ENCODE measurements at regions not wholly inside any gene's neighbourhood (a gene's known extent, or its start where the extent isn't known, plus 50 kb on each side); places are given as distances from the start of the nearest gene placed in this dataset.

DNA sequence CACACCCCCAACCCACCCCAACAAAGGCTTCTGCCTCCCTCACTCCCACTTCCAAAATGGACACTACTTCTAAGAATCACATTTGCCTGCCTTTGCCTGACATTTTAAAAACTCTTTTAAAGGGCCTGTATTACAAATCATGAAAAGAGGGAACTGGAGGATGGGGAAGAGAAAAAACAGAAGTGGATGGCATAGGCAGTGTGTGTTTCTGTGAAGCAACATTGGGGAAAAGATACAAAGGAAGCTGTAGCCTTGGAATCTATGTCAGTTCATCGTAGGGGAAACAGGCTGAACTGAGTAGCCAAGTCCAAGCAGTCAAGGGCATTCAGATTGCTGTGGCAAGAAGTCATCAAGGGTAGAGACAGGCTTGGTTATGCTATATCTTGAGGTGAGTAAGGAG, 273.9 kb downstream of the BTG1 start:
- WGBS: 64% methylated on average over 1 of the region's 1 CpG
- Histone ChIP-seq H3K4me3 (ENCODE audit: low read depth in 1 of 3, low read length in 3 of 3) (no peak overlapping the region), H3K4me1 (ENCODE audit: control insufficient read depth in 4 of 4, insufficient read depth in 4 of 4, low read length in 3 of 4) (no peaks in the 10 kb centered on the region), H3K9ac (ENCODE audit: low read depth in 1 of 2, low read length in 2 of 2) (no peak overlapping the region), H3K36me3 (ENCODE audit: control insufficient read depth in 4 of 4, insufficient read depth in 3 of 4, low read depth in 1 of 4, low read length in 3 of 4) (no peaks in the 10 kb centered on the region), H3K27ac (ENCODE audit: low read depth in 1 of 2, low read length in 2 of 2) (no peak overlapping the region), H3K9me3 (ENCODE audit: control insufficient read depth in 4 of 4, low read length in 3 of 4) (no peaks in the 10 kb centered on the region), H3K27me3 (ENCODE audit: control insufficient read depth in 4 of 4, insufficient read depth in 4 of 4, low read length in 3 of 4) (no peaks in the 10 kb centered on the region)
- TF ChIP-seq, protein P1, sequence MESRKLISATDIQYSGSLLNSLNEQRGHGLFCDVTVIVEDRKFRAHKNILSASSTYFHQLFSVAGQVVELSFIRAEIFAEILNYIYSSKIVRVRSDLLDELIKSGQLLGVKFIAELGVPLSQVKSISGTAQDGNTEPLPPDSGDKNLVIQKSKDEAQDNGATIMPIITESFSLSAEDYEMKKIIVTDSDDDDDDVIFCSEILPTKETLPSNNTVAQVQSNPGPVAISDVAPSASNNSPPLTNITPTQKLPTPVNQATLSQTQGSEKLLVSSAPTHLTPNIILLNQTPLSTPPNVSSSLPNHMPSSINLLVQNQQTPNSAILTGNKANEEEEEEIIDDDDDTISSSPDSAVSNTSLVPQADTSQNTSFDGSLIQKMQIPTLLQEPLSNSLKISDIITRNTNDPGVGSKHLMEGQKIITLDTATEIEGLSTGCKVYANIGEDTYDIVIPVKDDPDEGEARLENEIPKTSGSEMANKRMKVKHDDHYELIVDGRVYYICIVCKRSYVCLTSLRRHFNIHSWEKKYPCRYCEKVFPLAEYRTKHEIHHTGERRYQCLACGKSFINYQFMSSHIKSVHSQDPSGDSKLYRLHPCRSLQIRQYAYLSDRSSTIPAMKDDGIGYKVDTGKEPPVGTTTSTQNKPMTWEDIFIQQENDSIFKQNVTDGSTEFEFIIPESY (IDR thresholded peaks at IDR 0.05): no peak
- DNase-seq (ENCODE audit: low spot score): no peak

DNA sequence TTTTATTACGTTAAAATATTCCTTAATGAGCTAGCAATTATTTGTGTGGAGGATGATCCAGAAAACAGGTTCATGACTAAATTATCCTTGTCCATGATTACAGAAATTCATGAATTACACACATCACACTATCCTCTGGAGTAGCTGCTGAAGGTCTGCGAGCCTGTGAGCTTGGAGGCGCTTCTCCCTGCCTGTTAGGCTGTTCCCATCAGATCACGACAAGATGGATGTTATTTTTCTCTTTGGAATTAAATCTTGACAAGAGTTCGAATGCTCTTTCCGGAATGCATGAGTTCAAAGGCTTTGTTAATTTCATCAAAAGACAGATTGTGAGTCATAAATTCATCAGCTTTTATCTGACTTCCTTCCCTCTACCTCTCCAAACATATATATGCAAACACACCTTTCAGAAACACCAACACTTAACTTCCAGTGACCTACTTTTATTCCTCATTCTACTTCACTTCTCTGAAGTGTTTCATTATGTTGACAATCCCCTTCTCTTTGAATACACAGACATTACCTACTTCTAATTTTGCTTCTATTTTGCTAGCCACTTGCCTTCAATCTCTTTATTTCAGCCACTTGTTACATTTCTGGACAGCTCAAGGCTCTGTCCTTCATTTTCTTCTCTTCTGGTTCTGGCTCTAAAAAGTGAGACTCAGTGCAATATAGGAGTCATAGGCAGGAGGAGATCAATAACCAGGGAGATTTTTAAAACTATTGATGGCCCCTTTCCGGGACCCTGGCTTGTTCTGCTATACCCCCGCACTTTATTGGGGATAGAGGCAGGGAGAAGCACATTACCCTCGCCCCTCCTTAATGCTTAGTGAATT, 274.6 kb downstream of the BTG1 start:
- H3K27ac ChIP-seq (ENCODE audit: low read depth in 1 of 2, low read length in 2 of 2): no peak overlapping the region
- no peaks in the 10 kb centered on the region for H3K9me3 ChIP-seq (ENCODE audit: control insufficient read depth in 4 of 4, low read length in 3 of 4)
- no peaks in the 10 kb centered on the region for H3K4me1 ChIP-seq (ENCODE audit: control insufficient read depth in 4 of 4, insufficient read depth in 4 of 4, low read length in 3 of 4)
- no peak for DNase-seq (ENCODE audit: low spot score)
- TF ChIP-seq HNF4A (conservative IDR thresholded peaks at IDR 0.05) (no peak), RAD21 (IDR thresholded peaks at IDR 0.05) (no peak), FOXA2 (IDR thresholded peaks at IDR 0.05) (no peak), FOXA1 (IDR thresholded peaks at IDR 0.05) (no peak)
- TF ChIP-seq, protein P2, sequence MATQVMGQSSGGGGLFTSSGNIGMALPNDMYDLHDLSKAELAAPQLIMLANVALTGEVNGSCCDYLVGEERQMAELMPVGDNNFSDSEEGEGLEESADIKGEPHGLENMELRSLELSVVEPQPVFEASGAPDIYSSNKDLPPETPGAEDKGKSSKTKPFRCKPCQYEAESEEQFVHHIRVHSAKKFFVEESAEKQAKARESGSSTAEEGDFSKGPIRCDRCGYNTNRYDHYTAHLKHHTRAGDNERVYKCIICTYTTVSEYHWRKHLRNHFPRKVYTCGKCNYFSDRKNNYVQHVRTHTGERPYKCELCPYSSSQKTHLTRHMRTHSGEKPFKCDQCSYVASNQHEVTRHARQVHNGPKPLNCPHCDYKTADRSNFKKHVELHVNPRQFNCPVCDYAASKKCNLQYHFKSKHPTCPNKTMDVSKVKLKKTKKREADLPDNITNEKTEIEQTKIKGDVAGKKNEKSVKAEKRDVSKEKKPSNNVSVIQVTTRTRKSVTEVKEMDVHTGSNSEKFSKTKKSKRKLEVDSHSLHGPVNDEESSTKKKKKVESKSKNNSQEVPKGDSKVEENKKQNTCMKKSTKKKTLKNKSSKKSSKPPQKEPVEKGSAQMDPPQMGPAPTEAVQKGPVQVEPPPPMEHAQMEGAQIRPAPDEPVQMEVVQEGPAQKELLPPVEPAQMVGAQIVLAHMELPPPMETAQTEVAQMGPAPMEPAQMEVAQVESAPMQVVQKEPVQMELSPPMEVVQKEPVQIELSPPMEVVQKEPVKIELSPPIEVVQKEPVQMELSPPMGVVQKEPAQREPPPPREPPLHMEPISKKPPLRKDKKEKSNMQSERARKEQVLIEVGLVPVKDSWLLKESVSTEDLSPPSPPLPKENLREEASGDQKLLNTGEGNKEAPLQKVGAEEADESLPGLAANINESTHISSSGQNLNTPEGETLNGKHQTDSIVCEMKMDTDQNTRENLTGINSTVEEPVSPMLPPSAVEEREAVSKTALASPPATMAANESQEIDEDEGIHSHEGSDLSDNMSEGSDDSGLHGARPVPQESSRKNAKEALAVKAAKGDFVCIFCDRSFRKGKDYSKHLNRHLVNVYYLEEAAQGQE (IDR thresholded peaks at IDR 0.05): no peak
- TF ChIP-seq, protein P3, sequence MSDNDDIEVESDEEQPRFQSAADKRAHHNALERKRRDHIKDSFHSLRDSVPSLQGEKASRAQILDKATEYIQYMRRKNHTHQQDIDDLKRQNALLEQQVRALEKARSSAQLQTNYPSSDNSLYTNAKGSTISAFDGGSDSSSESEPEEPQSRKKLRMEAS (IDR thresholded peaks at IDR 0.05): no peak
- H3K36me3 ChIP-seq (ENCODE audit: control insufficient read depth in 4 of 4, insufficient read depth in 3 of 4, low read depth in 1 of 4, low read length in 3 of 4): no peaks in the 10 kb centered on the region
- no peak overlapping the region for H3K4me3 ChIP-seq (ENCODE audit: low read depth in 1 of 3, low read length in 3 of 3)
- no peak overlapping the region for H3K9ac ChIP-seq (ENCODE audit: low read depth in 1 of 2, low read length in 2 of 2)
- H3K27me3 ChIP-seq (ENCODE audit: control insufficient read depth in 4 of 4, insufficient read depth in 4 of 4, low read length in 3 of 4): no peaks in the 10 kb centered on the region
- WGBS: 85% methylated on average over 9 of the region's 9 CpGs

DNA sequence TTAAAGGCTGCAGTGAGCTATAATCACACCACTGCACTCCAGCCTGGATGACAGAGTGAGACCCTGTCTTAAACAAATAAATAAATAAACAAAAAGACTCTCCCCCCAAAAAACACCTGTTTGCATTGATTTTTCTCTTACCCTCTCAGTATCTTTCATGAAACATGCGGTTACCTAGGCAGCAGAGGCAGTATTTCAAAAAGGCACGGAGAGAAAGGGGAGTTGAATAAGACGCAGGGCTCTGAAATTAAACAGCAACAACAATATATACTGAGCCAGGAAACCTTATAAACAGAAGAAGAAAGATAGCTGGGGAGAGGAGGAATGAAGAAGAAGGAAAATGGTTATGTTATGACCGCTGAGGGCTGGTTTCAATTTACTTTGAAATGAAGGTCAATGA, 277.6 kb downstream of the BTG1 start:
- DNase-seq (ENCODE audit: low spot score): no peak
- 92% methylated on average over 4 of the region's 4 CpGs for WGBS
- no peaks in the 10 kb centered on the region for H3K9me3 ChIP-seq (ENCODE audit: control insufficient read depth in 4 of 4, low read length in 3 of 4)
- H3K36me3 ChIP-seq (ENCODE audit: control insufficient read depth in 4 of 4, insufficient read depth in 3 of 4, low read depth in 1 of 4, low read length in 3 of 4): no peaks in the 10 kb centered on the region
- no peaks in the 10 kb centered on the region for H3K27me3 ChIP-seq (ENCODE audit: control insufficient read depth in 4 of 4, insufficient read depth in 4 of 4, low read length in 3 of 4)
- no peaks in the 10 kb centered on the region for H3K4me1 ChIP-seq (ENCODE audit: control insufficient read depth in 4 of 4, insufficient read depth in 4 of 4, low read length in 3 of 4)
- H3K4me3 ChIP-seq (ENCODE audit: low read depth in 1 of 3, low read length in 3 of 3): no peak overlapping the region
- no peak overlapping the region for H3K27ac ChIP-seq (ENCODE audit: low read depth in 1 of 2, low read length in 2 of 2)
- no peak overlapping the region for H3K9ac ChIP-seq (ENCODE audit: low read depth in 1 of 2, low read length in 2 of 2)
- TF ChIP-seq RXRA (IDR thresholded peaks at IDR 0.05) (no peak), HNF4G (IDR thresholded peaks at IDR 0.05) (no peak), SP1 (IDR thresholded peaks at IDR 0.05) (no peak), RAD21 (IDR thresholded peaks at IDR 0.05) (no peak), NR2F2 (IDR thresholded peaks at IDR 0.05) (no peak), FOXA1 (IDR thresholded peaks at IDR 0.05) (no peak), YY1 (IDR thresholded peaks at IDR 0.05) (no peak), HNF4A (conservative IDR thresholded peaks at IDR 0.05) (no peak), JUND (IDR thresholded peaks at IDR 0.05) (no peak), ATF3 (IDR thresholded peaks at IDR 0.05) (no peak), FOXA2 (IDR thresholded peaks at IDR 0.05) (no peak), EGR1 (IDR thresholded peaks at IDR 0.05; ENCODE audit: low read depth in 2 of 2) (no peak)
- TF ChIP-seq, protein P4, sequence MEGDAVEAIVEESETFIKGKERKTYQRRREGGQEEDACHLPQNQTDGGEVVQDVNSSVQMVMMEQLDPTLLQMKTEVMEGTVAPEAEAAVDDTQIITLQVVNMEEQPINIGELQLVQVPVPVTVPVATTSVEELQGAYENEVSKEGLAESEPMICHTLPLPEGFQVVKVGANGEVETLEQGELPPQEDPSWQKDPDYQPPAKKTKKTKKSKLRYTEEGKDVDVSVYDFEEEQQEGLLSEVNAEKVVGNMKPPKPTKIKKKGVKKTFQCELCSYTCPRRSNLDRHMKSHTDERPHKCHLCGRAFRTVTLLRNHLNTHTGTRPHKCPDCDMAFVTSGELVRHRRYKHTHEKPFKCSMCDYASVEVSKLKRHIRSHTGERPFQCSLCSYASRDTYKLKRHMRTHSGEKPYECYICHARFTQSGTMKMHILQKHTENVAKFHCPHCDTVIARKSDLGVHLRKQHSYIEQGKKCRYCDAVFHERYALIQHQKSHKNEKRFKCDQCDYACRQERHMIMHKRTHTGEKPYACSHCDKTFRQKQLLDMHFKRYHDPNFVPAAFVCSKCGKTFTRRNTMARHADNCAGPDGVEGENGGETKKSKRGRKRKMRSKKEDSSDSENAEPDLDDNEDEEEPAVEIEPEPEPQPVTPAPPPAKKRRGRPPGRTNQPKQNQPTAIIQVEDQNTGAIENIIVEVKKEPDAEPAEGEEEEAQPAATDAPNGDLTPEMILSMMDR (IDR thresholded peaks at IDR 0.05; ENCODE audit: low read depth, low read length, missing input control): no peak
- TF ChIP-seq, protein P3 (IDR thresholded peaks at IDR 0.05): no peak
- TF ChIP-seq, protein P1 (IDR thresholded peaks at IDR 0.05): no peak

Data from liver (tissue), 8 donors.